NCI-H69 (cell line): ENCODE measurements at regions not wholly inside any gene's neighbourhood (a gene's known extent, or its start where the extent isn't known, plus 50 kb on each side); places are given as distances from the start of the nearest gene placed in this dataset.
"Not testable (repeated sequence)": the region's sequence is repeated elsewhere in the genome, so short reads cannot be mapped to it uniquely, and the experiment has no call there.

Experiments
- DNase-seq: peaks from one replicate; lab custom pipeline; 2025; lab: John Stamatoyannopoulos, UW

DNA sequence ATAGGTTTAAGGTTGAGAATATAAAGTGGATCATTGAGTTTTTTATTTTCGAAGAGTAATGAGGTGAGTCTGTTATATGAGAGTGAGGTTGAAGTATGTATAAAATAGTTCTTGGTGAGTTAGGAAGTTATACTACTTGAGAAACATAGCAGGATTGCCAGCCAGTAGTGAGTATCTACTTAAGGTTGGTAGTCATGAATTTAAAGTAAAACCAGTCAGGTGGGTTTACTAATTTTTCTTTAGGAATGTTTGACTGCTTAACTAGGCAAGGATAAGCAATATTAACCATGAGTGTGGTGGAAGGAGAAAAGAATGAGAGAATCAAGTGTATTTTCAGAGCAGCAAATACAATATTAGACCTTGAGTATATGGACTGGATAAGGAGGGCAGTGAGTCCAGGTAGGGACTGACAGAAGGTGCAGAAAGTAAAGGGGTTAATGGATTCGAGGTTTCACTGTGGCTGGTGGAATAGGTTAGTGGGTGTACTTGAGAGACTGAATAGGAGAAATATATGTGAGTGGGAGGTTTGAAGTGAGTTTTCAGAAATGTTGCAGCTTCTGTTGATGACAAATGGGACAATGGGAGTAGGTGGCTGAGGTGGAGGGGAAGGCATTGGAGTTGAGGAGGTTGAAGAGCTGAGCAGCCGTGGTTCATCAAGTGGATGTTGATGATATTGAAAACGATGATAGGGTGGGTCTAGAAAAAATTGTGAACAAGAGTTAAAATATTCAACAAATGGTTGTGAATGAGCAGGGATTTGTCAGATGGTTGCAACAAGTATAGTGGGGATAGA is 232.5 kb upstream of the ASCC3 start:
- no peak for DNase-seq

DNA sequence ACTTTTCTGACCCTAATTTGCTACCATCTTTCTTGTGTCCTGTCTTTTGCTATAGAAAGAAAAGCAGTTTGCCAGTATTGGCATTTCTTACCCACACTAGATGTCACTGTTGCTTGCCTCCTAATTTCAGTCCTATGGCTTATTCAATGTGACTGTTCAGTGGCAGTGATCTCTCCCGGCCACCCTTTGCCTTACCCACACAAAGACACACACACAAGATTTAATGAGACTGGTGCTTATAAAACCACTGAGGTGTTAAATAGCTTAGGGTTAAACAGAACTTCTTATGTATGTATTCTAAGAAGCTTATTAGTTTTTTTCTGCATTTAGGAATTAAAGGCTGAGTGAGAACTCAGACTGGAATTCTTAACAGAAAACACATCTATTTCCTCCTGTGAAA is 233.6 kb upstream of the ASCC3 start:
- DNase-seq = peak; percentile 89

DNA sequence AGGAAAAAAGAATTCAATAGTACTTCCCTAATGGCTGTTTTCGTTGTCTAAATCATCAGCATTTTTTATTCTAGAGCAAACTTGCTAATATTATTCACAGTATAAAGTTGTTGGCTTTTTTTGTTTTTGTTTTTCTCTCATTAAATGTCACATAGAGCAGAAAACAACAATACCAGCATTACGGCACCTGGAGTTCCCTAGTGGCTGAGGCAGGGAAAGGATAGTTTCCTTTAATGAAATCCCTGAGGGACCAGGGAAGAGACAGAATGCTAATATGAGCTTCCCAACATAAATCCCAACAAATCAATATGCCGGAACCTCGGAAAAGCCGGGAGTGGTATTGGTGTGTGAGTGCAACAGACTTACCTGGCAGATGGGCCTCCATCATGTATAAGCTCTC is 235.2 kb upstream of the ASCC3 start:
- DNase-seq = peak; percentile 32

GRCh38 chr6:101117393-101118135 is 236.4 kb upstream of the ASCC3 start:
- peak; percentile 41 for DNase-seq

DNA sequence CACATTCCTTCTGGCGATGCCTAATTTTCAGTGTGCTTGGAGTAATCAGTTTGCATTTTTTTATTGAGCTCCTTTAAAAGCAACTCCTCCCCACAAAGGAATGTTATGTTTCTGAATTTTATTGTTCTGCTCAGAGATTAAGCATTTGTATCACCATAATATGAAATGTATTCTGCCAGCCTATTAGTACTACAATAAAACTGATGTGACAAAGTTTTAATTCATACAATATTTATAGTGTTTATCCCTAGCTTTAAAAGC is 236.9 kb upstream of the ASCC3 start:
- DNase-seq = no peak

GRCh38 chr6:101120747-101121146 is 239.6 kb upstream of the ASCC3 start:
- DNase-seq = no peak

DNA sequence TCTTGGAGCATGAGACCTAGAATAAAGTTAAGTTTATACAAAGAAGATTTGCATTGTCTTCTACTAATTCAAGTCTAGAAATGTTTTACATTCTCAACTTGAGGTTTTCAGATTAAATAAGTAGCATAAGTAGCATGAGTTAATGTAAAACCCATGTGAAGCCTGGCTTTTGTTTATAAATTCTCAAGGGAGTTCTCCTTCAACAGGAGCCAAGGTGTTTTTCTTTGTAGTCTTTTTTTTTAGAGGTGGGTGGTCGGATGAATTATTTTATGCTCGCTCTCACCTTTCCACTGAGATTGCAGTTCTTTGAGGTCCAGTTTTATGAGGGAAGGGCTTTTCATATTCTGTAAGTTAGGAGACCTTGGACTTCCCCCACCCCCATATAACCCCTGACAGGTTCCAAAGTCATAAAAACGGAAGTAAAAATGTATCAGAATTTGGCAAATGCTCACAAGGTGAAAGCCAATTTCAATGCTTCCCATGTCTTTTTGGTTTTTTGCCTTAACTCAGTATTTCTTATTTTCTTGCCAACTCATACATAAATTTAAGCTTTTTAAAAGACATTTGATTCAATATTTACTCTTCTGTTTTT is 244.3 kb upstream of the ASCC3 start:
- DNase-seq = peak; percentile 22

- DNase-seq = no peak
Measured at GRCh38 chr6:101126501-101126900, 245.4 kb upstream of the ASCC3 start.

GRCh38 chr6:101129851-101130250 is 248.7 kb upstream of the ASCC3 start:
- no peak for DNase-seq

DNA sequence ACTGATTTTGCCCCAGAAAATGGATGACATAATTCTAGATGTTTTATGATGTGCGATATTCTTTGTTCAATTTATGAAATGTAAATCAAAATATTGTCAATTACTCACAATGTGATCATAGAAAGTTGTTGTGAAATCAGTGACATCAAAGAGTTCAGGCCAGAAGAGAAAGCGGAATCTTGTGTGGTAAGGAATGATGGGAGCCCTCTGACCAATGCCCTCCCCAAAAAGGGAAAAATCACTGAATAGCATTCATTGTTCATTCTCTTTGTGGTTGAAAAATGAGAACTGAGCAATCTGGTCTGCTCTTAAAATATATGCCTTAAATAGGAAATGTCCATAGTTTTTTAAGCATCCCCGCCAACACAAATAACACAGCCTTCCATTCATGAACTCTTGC is 247.1 kb upstream of the GRIK2 start:
- no peak for DNase-seq

DNA sequence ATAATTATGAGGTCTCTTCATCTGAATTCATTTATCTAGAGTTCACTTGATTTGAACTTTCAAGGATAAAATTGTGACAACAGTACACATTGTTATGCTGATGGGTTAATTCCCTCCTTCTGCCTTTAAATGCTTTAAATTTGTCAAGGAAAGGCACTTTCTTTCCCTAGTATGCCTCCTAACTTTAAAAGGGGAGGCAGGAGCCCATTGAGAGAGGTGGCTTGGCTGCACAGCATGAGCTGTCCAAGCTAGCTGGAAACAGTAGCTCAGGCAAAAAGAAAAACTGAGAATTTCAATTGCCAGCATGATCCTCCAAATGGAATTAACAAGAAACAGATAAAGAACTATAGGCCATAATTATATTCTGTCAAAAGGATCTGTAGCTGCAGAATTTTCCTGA is 243.3 kb upstream of the GRIK2 start:
- peak; percentile 72 for DNase-seq

- DNase-seq = not testable (repeated sequence)
Measured at GRCh38 chr6:101157638-101158037, 235.9 kb upstream of the GRIK2 start.

DNA sequence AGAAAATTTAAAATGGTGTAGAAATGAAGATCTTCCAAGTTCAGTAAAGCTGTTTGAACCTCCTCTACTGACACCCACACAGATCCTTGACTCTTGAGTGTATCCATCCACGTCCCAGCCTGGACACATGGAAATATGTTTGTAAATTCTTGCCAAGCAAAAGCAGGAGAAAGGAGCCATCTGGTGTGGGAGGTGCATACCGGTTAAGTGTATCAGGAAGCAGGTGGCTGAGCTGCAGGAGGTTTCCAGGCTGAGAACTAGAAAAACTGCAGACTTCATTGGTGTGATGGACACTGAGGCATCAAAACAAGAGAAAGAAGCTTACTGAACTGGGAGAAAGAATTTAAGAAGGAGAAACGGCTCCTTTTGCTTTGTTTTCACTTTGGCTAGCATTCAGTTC is 229.9 kb upstream of the GRIK2 start:
- peak; percentile 98 for DNase-seq

DNA sequence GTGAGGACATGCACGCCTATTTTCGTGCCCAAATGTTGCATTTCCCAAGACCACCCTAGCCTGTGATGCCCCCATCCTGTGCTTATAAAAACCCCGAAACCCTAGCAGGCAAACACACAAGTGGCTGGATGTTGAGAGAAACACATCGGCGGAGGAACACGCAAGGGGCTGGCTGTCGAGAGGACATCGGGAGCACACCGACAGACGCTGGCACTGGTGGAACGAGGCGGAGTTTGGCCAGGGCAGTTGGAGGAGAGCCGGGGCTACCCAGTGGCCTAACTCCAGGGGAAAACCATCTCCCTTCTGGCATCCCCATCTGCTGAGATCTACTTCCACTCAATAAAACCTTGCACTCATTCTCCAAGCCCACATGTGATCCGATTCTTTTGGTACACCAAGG is 225.9 kb upstream of the GRIK2 start:
- no peak for DNase-seq

DNA sequence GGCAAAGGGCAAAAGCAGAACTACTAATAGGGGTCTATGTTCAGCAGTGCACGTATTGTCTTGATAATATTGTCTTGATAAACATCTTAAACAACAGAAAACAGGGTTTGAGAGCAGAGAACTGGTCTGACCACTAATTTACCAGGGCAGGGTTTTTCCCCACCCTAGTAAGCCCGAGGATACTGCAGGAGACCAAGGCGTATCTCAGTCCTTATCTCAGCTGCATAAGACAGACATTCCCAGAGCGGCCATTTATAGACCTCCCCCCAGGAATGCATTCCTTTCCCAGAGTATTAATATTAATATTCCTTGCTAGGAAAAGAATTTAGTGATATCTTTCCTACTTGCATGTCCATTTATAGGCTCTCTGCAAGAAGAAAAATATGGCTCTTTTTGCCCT is 222.5 kb upstream of the GRIK2 start:
- DNase-seq = not testable (repeated sequence)

- no peak for DNase-seq
Measured at GRCh38 chr6:101178748-101179147, 214.8 kb upstream of the GRIK2 start.

DNA sequence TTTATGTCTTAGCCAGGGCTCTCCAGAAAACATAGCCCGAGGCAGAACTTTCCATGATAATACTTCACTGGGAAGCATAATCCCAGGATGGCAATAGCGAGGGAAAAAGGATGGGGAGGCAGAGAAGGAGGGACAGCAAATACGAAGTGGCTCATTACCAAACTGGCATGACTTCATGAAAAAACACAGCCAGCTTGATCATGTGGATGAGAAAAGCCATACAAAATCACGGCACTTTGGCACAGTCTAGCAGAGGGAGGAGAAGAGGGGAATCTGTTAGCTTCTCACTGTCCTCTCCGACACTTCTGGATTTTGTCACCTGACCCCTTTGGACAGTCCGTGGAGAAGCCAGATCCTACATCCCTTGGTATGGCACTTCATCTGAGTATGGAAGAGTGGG is 212.5 kb upstream of the GRIK2 start:
- no peak for DNase-seq

GRCh38 chr6:101188285-101188798 is 205.2 kb upstream of the GRIK2 start:
- DNase-seq = not testable (repeated sequence)

GRCh38 chr6:101195588-101195987 is 197.9 kb upstream of the GRIK2 start:
- no peak for DNase-seq

DNA sequence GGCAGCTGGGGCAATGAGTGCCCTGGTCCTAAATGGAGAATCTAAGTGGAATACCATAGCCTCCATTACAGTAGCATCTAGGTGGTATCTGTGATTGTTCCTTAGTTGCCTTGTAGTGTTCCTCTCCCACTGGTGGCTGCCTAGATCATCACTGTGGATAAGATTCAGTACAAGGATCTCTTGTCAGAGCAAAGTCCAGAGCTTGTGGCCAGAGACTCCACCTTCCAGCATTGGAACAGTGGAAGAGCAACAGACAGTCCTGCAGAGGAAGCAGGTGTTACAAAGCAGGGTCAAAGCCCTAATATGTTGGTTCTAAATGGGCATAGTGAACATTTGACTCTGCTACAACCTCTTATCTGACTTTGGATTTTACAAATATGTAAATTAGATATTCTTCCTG is 194.1 kb upstream of the GRIK2 start:
- DNase-seq = no peak

- DNase-seq = peak; percentile 43
Measured at GRCh38 chr6:101202867-101203374, 190.6 kb upstream of the GRIK2 start.

DNA sequence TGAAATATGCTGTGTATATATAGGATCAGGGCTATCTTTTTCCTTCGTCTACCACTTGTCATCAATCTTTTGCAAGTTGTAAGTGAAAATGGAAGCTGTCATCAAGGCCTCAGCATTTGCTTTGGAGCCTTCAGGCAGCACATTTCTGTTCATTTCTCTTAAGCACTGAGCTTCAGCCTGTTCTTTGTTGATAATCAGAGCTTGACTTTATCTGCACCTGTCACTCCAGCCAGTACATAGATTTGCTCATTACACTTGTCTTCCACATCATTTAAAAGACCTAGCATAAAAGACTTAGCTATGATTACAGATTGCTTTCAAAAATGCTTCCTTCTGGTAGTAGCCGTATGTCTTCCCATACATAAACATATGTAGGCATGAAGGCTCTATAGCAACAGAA is 189.8 kb upstream of the GRIK2 start:
- DNase-seq = no peak

DNA sequence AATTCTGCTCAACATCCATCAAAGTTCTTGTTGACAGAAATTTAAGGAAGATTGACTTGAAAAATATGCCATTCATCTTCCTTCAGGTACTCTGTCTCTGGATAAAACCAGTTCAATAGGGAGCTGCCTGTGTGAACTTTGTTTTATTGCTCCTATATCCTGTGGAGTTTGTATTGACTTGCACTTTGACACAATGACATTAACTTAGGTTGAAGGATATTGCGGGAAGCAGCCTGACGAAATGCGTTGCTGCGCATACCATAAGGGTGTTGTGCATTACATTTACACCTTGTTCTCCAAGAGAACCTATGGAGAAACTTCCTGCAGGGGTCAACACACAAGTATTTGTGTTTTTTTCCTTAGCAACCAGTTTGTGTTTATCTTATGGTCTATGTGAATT is 185.4 kb upstream of the GRIK2 start:
- DNase-seq = peak; percentile 15
